HG03066 (cell line): ENCODE measurements at regions not wholly inside any gene's neighbourhood (a gene's known extent, or its start where the extent isn't known, plus 50 kb on each side); places are given as distances from the start of the nearest gene placed in this dataset.

ENCODE experiments used
- ATAC-seq: cut with Tn5 transposase; IDR thresholded peaks from one replicate; pipeline ENCODE4 v1.9.1; 2021; ENCODE audit warnings: low read depth; ENCODE audit not compliant: unreplicated experiment

DNA sequence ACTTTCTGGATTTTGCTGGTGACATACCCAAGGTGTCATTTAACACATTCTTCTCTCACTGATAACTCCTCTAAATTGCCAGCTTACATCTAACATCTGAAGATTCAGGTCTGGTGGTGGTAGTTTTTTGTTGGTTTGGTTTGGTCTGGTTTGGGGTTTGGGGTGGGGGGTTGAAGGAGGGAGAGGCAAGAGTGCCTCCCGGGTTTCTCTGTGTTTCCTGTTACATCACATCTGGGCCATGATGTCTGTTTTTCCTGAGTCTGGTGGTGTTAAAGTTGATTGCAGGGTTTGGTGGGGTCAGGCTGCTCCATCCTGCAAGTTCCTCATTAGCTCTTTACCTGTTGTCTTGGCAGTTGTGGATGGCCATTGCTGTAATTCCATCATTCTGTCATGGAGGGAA is 155.8 kb upstream of the UBL3 start:
- no peak for ATAC-seq

- no peak for ATAC-seq
Measured at GRCh38 chr13:30004204-30004603, 153.8 kb upstream of the UBL3 start.

GRCh38 chr13:30002577-30002976 is 152.2 kb upstream of the UBL3 start:
- ATAC-seq = no peak

DNA sequence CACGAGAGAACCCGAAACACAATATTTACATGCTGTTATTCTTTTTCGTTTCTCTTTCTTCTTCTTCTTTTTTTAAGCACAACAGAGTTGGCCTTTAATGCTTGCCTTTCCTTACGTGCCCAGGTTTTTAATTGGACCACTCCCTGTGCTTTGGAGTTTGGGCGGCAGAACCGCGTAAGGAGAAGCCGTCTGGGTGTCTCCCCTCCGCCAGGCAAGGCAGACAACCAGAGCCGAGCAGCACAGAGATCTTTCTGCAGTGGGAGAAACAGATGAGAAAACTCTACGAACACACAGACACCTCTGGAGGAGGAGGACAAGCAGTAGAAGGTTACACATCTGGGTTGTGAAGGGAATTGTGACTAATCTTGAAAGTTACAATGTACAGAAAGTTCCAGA is 150.0 kb upstream of the UBL3 start:
- ATAC-seq = no peak

DNA sequence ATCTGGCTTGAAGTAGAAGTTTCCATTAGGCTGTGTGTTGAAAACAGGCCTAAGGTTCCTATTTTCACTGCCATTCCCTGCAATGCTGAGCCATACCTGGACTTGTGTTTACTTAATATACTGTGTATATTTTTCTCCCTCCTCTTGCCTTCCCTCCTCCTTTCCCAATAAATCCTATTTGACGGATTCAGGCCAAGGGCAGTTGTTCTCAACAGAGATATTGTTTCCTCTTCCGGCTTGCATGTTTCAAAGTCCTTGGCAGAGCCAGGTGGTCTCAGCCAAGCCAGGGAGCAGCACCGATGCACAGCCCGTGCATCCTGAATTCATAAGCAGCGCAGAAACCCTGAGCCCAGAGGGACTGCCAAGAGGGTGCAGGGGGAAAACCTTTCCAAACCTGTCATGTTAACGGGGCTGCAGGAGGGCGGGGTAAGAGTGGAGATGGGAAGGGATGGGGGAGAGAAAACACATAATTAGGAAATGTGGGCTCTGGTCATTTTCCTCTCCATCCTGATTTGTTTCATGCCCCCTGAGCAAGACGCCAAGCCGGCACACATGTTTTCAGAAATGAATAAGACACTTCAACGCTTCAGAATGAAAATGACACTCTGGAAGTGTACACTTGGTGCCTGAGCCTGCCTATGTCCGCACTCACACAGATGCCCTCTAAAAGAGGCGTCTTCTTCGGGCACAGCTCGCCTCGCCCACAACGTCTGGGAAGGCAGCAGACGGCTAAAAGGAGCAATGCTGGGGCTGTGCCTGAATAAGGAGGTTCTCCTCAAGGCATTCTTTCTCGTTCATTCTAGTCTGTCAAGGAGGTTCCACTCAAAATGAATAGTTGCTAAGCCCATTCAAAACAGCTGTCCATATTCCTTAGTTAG is 149.3 kb upstream of the UBL3 start:
- ATAC-seq = no peak

GRCh38 chr13:29996316-29996715 is 145.9 kb upstream of the UBL3 start:
- ATAC-seq = no peak

DNA sequence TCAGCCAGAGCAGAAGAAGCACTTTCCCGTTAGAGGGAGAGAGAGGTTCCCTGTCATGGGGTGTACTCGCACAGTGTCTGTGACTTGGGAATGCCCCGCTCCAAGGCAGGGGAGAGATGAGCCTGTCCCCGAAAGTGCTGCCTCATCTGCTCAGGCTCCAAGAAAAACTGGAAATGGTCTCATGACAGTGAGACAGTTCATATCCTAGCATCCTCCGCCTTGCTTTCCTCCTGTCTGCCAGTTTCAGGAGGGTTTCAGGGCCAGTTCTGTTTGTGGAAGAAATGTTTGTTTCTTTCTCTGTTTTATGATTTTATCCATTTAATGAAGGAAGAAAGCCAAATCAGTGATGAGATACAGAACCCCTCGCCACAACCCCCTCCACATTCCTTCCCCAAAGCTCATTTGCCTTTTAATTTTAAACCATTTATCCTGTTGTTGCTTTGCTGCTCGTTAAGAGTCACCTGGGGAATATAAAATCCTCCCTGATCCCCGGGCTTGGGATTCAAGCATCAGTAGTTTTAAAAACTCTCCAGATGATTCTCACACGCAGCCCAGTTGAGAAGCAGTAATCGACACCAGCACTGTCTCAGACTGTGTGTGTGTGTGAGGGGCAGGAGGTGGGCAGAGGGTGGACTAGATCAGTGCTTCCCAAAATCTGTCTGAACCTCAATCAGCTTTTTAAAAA is 144.6 kb upstream of the UBL3 start:
- ATAC-seq = no peak

GRCh38 chr13:29993716-29994488 is 143.5 kb upstream of the UBL3 start:
- no peak for ATAC-seq

DNA sequence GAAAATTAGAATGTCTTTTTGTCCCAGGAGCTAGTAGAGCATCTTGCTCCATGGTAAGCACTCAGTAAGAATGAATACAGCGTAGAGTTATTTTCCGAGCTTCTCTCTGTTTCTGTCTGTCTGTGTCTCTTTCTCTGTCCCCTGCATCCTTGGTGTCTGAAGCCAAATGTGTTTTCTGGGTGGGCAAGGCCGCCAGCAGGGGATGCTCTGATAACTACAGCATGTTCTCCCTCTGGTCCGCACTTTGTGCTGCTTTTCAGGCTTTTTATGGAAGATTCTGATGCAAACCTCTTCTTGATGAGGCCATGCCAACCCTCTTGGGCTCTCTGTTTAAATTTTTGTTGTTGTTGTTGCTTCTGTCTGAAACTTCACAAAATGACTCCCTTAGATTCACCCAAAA is 142.8 kb upstream of the UBL3 start:
- ATAC-seq = no peak

- no peak for ATAC-seq
Measured at GRCh38 chr13:29991343-29991742, 140.9 kb upstream of the UBL3 start.

GRCh38 chr13:29987340-29987739 is 136.9 kb upstream of the UBL3 start:
- no peak for ATAC-seq

DNA sequence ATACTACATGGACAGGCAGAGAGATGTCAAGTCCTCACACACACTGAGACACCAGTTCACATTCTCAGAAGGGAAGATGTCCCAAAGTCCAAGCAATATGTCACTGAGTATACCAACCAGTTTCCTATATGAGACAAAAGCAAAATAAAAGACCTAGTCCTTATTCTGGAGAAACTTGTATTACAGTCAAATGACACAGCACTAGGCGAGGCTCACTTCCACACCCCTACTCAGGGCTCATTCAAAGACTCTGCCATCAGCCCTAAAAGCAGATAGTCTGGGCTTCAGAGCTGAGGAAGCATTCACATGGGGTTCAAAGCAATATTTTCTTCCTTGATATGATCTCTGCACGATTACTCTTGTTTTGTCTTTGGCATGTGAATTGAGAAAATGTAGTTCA is 129.9 kb upstream of the UBL3 start:
- no peak for ATAC-seq

- no peak for ATAC-seq
Measured at GRCh38 chr13:29978211-29978610, 127.8 kb upstream of the UBL3 start.

DNA sequence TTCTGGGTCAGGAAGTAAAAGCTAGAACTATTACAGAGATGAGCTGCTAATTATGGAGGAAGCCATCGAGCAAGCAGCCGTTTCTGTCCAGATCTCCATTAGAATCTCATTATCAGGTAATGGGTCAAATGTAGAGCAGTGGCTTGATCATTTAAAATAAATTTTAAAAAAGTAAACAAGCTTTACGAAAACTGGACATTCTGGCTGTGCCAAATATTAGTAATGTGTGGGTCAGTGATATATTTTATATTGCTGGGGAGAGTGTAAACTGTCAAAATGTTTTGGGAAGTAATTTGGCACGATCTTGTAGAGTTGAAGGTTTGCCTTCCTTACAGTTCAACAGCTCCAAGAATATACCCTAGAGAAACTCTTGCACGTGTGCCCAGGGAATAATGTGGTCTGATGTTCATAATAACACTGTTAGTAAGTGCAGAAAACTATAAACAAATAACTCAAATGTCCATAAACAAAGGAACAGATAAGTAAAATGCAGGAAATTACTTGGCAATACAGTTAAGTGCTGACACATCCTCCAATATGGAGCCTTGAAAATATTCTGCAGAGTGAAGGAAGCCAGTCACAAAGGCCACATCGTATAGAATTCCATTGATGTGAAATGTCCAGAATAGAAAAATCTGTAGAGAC is 127.2 kb upstream of the UBL3 start:
- no peak for ATAC-seq

DNA sequence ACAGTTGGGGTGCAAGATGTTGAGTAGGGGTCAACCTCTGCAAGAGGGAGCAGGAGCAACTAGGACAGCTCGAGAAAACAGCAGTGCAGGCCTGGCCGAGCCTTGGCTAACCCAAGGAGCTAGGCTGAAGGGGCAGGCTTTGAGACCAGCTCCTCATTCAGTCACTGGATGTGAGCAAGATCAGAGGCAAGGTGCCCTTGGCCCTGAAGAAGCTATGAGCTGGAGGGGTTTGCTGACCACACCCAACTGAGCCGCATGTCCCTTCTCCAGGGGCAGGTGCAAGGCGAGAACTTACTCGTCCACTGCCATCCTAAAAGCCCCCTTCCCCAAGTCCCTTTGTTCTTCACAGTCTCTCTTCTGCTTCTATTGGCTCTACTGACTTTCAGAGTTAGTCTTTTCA is 126.1 kb upstream of the UBL3 start:
- ATAC-seq = no peak

DNA sequence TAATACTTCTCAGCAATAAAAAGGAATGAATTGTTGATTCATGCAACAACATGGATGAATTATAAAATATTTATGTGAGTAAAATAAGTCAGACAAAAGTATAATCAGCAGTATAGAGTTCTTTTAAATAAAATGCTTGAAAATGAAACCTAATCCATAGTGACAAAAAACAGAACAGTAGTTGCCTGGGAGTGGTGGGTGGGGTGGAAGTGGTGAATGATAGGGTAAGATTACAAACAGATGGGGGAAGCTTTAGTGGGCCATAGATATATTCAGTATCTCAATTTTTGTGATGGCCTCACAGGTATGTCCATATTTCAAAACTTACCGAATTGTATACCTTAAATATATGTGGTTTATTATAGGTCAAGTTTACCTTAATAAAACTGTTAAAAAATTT is 124.9 kb upstream of the UBL3 start:
- ATAC-seq = no peak

GRCh38 chr13:29969286-29969685 is 118.9 kb upstream of the UBL3 start:
- ATAC-seq = no peak

DNA sequence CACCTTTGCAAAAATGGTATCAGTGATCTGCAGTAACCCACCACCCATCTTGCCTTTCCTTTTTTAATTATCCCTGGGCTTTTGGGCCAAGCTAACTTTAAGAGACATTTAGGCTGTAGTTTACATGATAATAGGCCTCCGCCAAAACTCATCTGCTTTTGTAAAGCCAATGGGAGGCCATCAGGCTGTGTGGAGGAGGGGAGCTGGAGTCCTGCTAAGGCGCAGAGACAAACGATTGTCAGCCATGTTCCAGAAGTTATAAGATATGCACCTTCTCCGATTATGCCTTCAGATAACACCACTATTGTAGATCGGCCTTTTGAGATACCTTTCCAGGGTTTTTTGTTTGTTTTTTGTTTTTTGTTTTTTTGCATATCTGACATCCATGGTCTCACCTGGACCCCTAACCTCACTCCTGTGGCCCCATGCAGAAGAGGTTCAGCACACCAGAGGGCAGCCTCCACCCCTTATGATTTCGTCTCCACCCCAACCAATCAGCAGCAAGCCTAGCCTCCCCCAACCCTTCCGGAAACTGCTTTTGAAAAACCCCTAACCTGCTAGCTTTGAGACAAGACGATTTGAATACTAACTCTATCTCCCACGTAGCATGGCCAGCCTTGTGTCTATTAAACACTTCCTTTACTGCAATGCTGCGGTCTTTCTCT is 113.9 kb upstream of the UBL3 start:
- ATAC-seq = no peak

DNA sequence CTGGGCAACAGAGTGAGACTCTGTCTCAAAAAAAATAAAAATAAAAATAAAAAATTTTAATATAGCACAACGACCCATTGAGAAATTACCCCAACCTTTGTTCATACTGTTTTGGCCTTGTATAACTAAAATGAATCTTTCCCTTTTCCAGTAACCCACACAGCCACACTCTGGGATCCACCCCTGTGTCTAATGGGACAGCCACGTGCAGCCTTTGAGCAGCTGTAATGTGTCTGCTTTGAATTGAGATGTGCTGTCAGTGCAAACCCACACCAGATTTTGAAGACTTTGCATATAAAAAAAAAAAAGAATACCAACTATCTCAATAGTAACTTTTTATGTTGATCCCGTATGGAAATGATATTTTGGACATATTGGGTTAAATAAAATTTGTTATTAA is 112.7 kb upstream of the UBL3 start:
- no peak for ATAC-seq

GRCh38 chr13:29961036-29961670 is 110.7 kb upstream of the UBL3 start:
- no peak for ATAC-seq
